Gastroesophageal sphincter (tissue), 4 donors: ENCODE measurements at regions not wholly inside any gene's neighbourhood (a gene's known extent, or its start where the extent isn't known, plus 50 kb on each side); places are given as distances from the start of the nearest gene placed in this dataset.

Source experiments
- ATAC-seq: fragments of 150-250 bp; one replicate; pipeline ENCODE4 v1.9.1; 2016; ENCODE audit warnings: mild to moderate bottlenecking, moderate library complexity
- H3K27ac ChIP-seq, 4 donors: fragments of 200-600 bp; sonication (generic) in 3 of 4; 1 replicate in 3 of 4; 2 replicates in 1 of 4; pipeline ENCODE4 v1.5.1; 2016 to 2019
- H3K27me3 ChIP-seq: fragments of 200-600 bp; sonication (generic); one replicate; pipeline ENCODE4 v1.5.1; 2019
- H3K36me3 ChIP-seq, 2 donors: fragments of 200-600 bp; sonication (generic); one replicate each; pipeline ENCODE4 v1.5.1; 2019; ENCODE audit warnings: control low read depth in 1 of 2
- H3K4me1 ChIP-seq, 3 donors: fragments of 200-600 bp; sonication (generic); 1 replicate in 2 of 3; 2 replicates in 1 of 3; pipeline ENCODE4 v1.5.1; 2016 to 2019; ENCODE audit warnings: control low read depth in 2 of 3
- H3K4me3 ChIP-seq, 2 donors: fragments of 200-600 bp; sonication (generic); one replicate each; pipeline ENCODE4 v1.5.1; 2019; ENCODE audit warnings: mild to moderate bottlenecking in 1 of 2, moderate library complexity in 1 of 2
- H3K9me3 ChIP-seq, 3 donors: fragments of 200-600 bp; sonication (generic); one replicate each; pipeline ENCODE4 v1.5.1; 2017 to 2019; ENCODE audit warnings: control low read depth in 2 of 3
- CTCF ChIP-seq, 4 experiments: fragments of 200-600 bp in 2 of 4; fragments of 450-650 bp in 2 of 4; sonication (generic) in 1 of 4; IDR thresholded peaks; one replicate each; pipeline ENCODE4 v1.5.1; 2017 to 2019; ENCODE audit warnings: antibody characterized with exemption in 4 of 4, mild to moderate bottlenecking in 2 of 4, moderate library complexity in 2 of 4
- EP300 ChIP-seq: sonication (generic); formaldehyde crosslinking; IDR thresholded peaks from one replicate; pipeline ENCODE4 v1.6.1; 2017; ENCODE audit warnings: antibody characterized with exemption, mild to moderate bottlenecking
- POLR2A ChIP-seq, 2 donors: fragments of 450-650 bp; IDR thresholded peaks; one replicate each; pipeline ENCODE4 v1.6.1; 2017; ENCODE audit warnings: antibody characterized with exemption in 2 of 2, mild to moderate bottlenecking in 2 of 2, moderate library complexity in 1 of 2
- POLR2AphosphoS5 ChIP-seq: sonication (generic); formaldehyde crosslinking; IDR thresholded peaks from one replicate; pipeline ENCODE4 v1.6.1; 2017; ENCODE audit warnings: antibody characterized with exemption
- WGBS, 2 donors: methylation state at CpG; one replicate each; pipeline ENCODE4 v1.1.5; 2018; ENCODE audit warnings: low coverage in 1 of 2; 5-methylcytosine and 5-hydroxymethylcytosine counted together

GRCh38 chr11:26904132-26904531 lies 89.8 kb upstream of the FIBIN start:
- 82 to 88% methylated on average over 1 of the region's 1 CpG for WGBS, 2 donors
- Histone ChIP-seq H3K9me3 (no peaks in the 10 kb centered on the region), H3K27ac (peak overlapping the region in 1 of 4 donors; percentile 33), H3K4me1 (peaks cover 4 to 36% (median 5%) of the 10 kb centered on the region in 3 donors), H3K27me3 (no peaks in the 10 kb centered on the region), H3K4me3 (no peak overlapping the region), H3K36me3 (no peaks in the 10 kb centered on the region)
- no peak for ATAC-seq
- TF ChIP-seq POLR2A (IDR thresholded peaks at IDR 0.05) (no peak), CTCF (IDR thresholded peaks at IDR 0.05) (no peak), EP300 (no peak), POLR2AphosphoS5 (no peak)

GRCh38 chr11:26904801-26905200 lies 89.1 kb upstream of the FIBIN start:
- WGBS, 2 donors = 0 to 27% methylated on average over 1 of the region's 1 CpG

GRCh38 chr11:26905368-26905767 lies 88.5 kb upstream of the FIBIN start:
- Histone ChIP-seq H3K9me3 (no peaks in the 10 kb centered on the region), H3K27ac (peak overlapping the region in 3 of 4 donors; percentile 29 to 62 (median 39)), H3K27me3 (no peaks in the 10 kb centered on the region), H3K4me1 (peaks cover 4 to 47% (median 5%) of the 10 kb centered on the region in 3 donors), H3K36me3 (no peaks in the 10 kb centered on the region), H3K4me3 (no peak overlapping the region)
- WGBS, 2 donors = 28 to 48% methylated on average over 3 of the region's 3 CpGs
- peak; percentile 43 for ATAC-seq
- TF ChIP-seq EP300 = no peak
- no peak for TF ChIP-seq POLR2AphosphoS5
- TF ChIP-seq CTCF (IDR thresholded peaks at IDR 0.05) = no peak
- no peak for TF ChIP-seq POLR2A (IDR thresholded peaks at IDR 0.05)

More at GRCh38 chr11:26904801-26905200, 89.1 kb upstream of the FIBIN start:
- peak overlapping the region in 2 of 4 donors; percentile 39 to 62 for H3K27ac ChIP-seq
- H3K36me3 ChIP-seq = no peaks in the 10 kb centered on the region
- no peaks in the 10 kb centered on the region for H3K27me3 ChIP-seq
- no peak for ATAC-seq
- no peak overlapping the region for H3K4me3 ChIP-seq
- TF ChIP-seq POLR2A (IDR thresholded peaks at IDR 0.05) (no peak), EP300 (no peak), POLR2AphosphoS5 (no peak), CTCF (IDR thresholded peaks at IDR 0.05) (no peak)
- peaks cover 4 to 42% (median 5%) of the 10 kb centered on the region in 3 donors for H3K4me1 ChIP-seq
- H3K9me3 ChIP-seq = no peaks in the 10 kb centered on the region

- Histone ChIP-seq H3K9me3 (no peaks in the 10 kb centered on the region), H3K36me3 (no peaks in the 10 kb centered on the region), H3K4me1 (peaks cover 4 to 39% (median 6%) of the 10 kb centered on the region in 3 donors), H3K27me3 (no peaks in the 10 kb centered on the region), H3K27ac (peak overlapping the region in 3 of 4 donors; percentile 14 to 56 (median 43)), H3K4me3 (no peak overlapping the region)
- no peak for TF ChIP-seq POLR2A (IDR thresholded peaks at IDR 0.05)
- no peak for TF ChIP-seq POLR2AphosphoS5
- TF ChIP-seq EP300 = no peak
- no peak for TF ChIP-seq CTCF (IDR thresholded peaks at IDR 0.05)
- ATAC-seq = no peak
- 21 to 56% methylated on average over 3 of the region's 3 CpGs for WGBS, 2 donors
Observed at GRCh38 chr11:26909515-26909914, 84.4 kb upstream of the FIBIN start.

- TF ChIP-seq POLR2A (IDR thresholded peaks at IDR 0.05) (no peak), CTCF (IDR thresholded peaks at IDR 0.05) (no peak), POLR2AphosphoS5 (no peak), EP300 (no peak)
- Histone ChIP-seq H3K27ac (peak overlapping the region in 2 of 4 donors; percentile 43 to 56), H3K27me3 (no peaks in the 10 kb centered on the region), H3K9me3 (no peaks in the 10 kb centered on the region), H3K36me3 (no peaks in the 10 kb centered on the region), H3K4me3 (no peak overlapping the region), H3K4me1 (peaks cover 4 to 33% (median 6%) of the 10 kb centered on the region in 3 donors)
- WGBS, 2 donors = 76 to 82% methylated on average over 6 of the region's 6 CpGs
- ATAC-seq = no peak
Observed at GRCh38 chr11:26909991-26910591, 83.8 kb upstream of the FIBIN start.
